CD14-positive monocyte (primary cell): ENCODE measurements at regions not wholly inside any gene's neighbourhood (a gene's known extent, or its start where the extent isn't known, plus 50 kb on each side); places are given as distances from the start of the nearest gene placed in this dataset.

Experiments used
- DNase-seq, 3 donors: peaks; one replicate each; pipeline ENCODE4 v3.0.0-alpha.2; 2011 to 2022
- H2AFZ ChIP-seq: 2 replicates; pipeline ENCODE4 v1.6.0; 2012; ENCODE audit warnings: mild to moderate bottlenecking, low read depth, low read length, inconsistent platforms; ENCODE audit not compliant: insufficient read depth, poor library complexity, severe bottlenecking
- H3K27ac ChIP-seq, 2 donors: 1 replicate in 1 of 2; 2 replicates in 1 of 2; pipeline ENCODE4 v1.5.1; 2012 to 2013; ENCODE audit warnings: low read length in 2 of 2, control low read depth in 1 of 2, inconsistent platforms in 1 of 2, low read depth in 1 of 2, mild to moderate bottlenecking in 1 of 2
- H3K27me3 ChIP-seq, 2 donors: one replicate each; pipeline versions ENCODE4 v1.6.0 to v1.6.1; 2011 to 2013; ENCODE audit warnings: low read length in 2 of 2; ENCODE audit not compliant: control insufficient read depth in 2 of 2, insufficient read depth in 2 of 2
- H3K36me3 ChIP-seq, 2 donors: replicated peaks in 1 of 2; 1 replicate in 1 of 2; 2 replicates in 1 of 2; pipeline versions ENCODE4 v1.5.1 to v1.6.1; 2012 to 2013; ENCODE audit warnings: low read length in 2 of 2, control low read depth in 1 of 2, inconsistent platforms in 1 of 2, mild to moderate bottlenecking in 1 of 2; ENCODE audit not compliant: insufficient read depth in 2 of 2, control insufficient read depth in 1 of 2
- H3K4me1 ChIP-seq, 2 donors: 1 replicate in 1 of 2; 2 replicates in 1 of 2; pipeline versions ENCODE4 v1.5.1 to v1.6.1; 2012 to 2013; ENCODE audit warnings: low read length in 2 of 2, control low read depth in 1 of 2, inconsistent platforms in 1 of 2, mild to moderate bottlenecking in 1 of 2, moderate library complexity in 1 of 2; ENCODE audit not compliant: insufficient read depth in 2 of 2, control insufficient read depth in 1 of 2
- H3K4me2 ChIP-seq: replicated peaks from 2 replicates; pipeline ENCODE3; 2012; ENCODE audit warnings: low read length, moderate library complexity, mild to moderate bottlenecking; ENCODE audit not compliant: poor library complexity, severe bottlenecking; ENCODE audit errors: extremely low read depth
- H3K4me3 ChIP-seq, 3 experiments: fragments of 200-600 bp in 1 of 3; sonication (generic) in 1 of 3; replicated peaks in 1 of 3; 1 replicate in 2 of 3; 2 replicates in 1 of 3; pipeline ENCODE4 v1.5.1; 2011 to 2013; ENCODE audit warnings: low read length in 3 of 3, mild to moderate bottlenecking in 3 of 3, control low read depth in 2 of 3, low read depth in 2 of 3, inconsistent platforms in 1 of 3, moderate library complexity in 1 of 3
- H3K79me2 ChIP-seq: 2 replicates; pipeline ENCODE4 v1.6.0; 2012; ENCODE audit warnings: mild to moderate bottlenecking, control low read depth, inconsistent platforms, low read length, moderate library complexity; ENCODE audit not compliant: insufficient read depth
- H3K9ac ChIP-seq: 2 replicates; pipeline ENCODE4 v1.6.0; 2017; ENCODE audit warnings: low read length, mild to moderate bottlenecking; ENCODE audit not compliant: insufficient read depth, poor library complexity, severe bottlenecking
- H3K9me3 ChIP-seq, 2 donors: replicated peaks in 1 of 2; 1 replicate in 1 of 2; 2 replicates in 1 of 2; pipeline versions ENCODE4 v1.5.1 to v1.6.1; 2012 to 2013; ENCODE audit warnings: low read length in 2 of 2, control low read depth in 1 of 2; ENCODE audit not compliant: control insufficient read depth in 1 of 2, insufficient read depth in 1 of 2
- H4K20me1 ChIP-seq: 2 replicates; pipeline ENCODE4 v1.6.0; 2012; ENCODE audit warnings: mild to moderate bottlenecking, low read length, control low read depth, moderate library complexity; ENCODE audit not compliant: insufficient read depth
- H3K27ac Mint-ChIP-seq, 7 donors: one replicate each; pipeline ENCODE4 v1.8.0; 2020; ENCODE audit warnings: mild to moderate bottlenecking in 7 of 7, mixed read lengths in 7 of 7, moderate library complexity in 6 of 7, inconsistent platforms in 2 of 7
- H3K27me3 Mint-ChIP-seq, 3 donors: one replicate each; pipeline ENCODE4 v1.8.0; 2021 to 2022; ENCODE audit warnings: low read depth in 3 of 3, mild to moderate bottlenecking in 3 of 3, mixed read lengths in 3 of 3, moderate library complexity in 3 of 3, inconsistent platforms in 1 of 3
- H3K36me3 Mint-ChIP-seq, 2 donors: one replicate each; pipeline ENCODE4 v1.8.0; 2020; ENCODE audit warnings: mixed read lengths in 2 of 2, inconsistent platforms in 1 of 2, mild to moderate bottlenecking in 1 of 2
- H3K4me1 Mint-ChIP-seq: one replicate; pipeline ENCODE4 v1.8.0; 2020; ENCODE audit warnings: mild to moderate bottlenecking, mixed read lengths
- H3K4me3 Mint-ChIP-seq, 2 donors: one replicate each; pipeline ENCODE4 v1.8.0; 2020; ENCODE audit warnings: mild to moderate bottlenecking in 2 of 2, mixed read lengths in 2 of 2, moderate library complexity in 1 of 2
- H3K9me3 Mint-ChIP-seq, 7 donors: one replicate each; pipeline ENCODE4 v1.8.0; 2020 to 2022; ENCODE audit warnings: mixed read lengths in 7 of 7, mild to moderate bottlenecking in 6 of 7, moderate library complexity in 6 of 7, inconsistent platforms in 2 of 7
- WGBS: methylation state at CpG from one replicate; pipeline ENCODE4 v1.1.5; 2013; ENCODE audit warnings: missing lambda C conversion rate; ENCODE audit not compliant: insufficient coverage; 5-methylcytosine and 5-hydroxymethylcytosine counted together
- intact Hi-C, 2 donors: fragments of 100-400 bp; cut with micrococcal nuclease; formaldehyde crosslinking; loops; one replicate each; pipeline versions ENCODE4 v1.15.0 to v1.15.1; 2023
- TF ChIP-seq, protein P1 (sequence below): fragments of 200-600 bp; IDR thresholded peaks from one replicate; pipeline ENCODE4 v1.8.0; 2022; ENCODE audit warnings: antibody characterized with exemption, mild to moderate bottlenecking

- Histone ChIP-seq H3K4me2 (no peak overlapping the region), H3K79me2 (no peaks in the 10 kb centered on the region), H2AFZ (no peak overlapping the region), H3K27ac (no peak overlapping the region), H3K9me3 (no peaks in the 10 kb centered on the region), H3K4me3 (no peak overlapping the region), H3K9ac (no peak overlapping the region), H3K27me3 (no peaks in the 10 kb centered on the region), H4K20me1 (no peaks in the 10 kb centered on the region), H3K36me3 (no peaks in the 10 kb centered on the region), H3K4me1 (no peaks in the 10 kb centered on the region)
- Mint-ChIP-seq H3K4me3 (no peak overlapping the region), H3K27ac (no peak overlapping the region), H3K4me1 (no peaks in the 10 kb centered on the region), H3K27me3 (peaks cover 0 to 5% (median 2%) of the 10 kb centered on the region in 3 donors), H3K9me3 (peaks cover 0 to 7% (median 0%) of the 10 kb centered on the region in 7 donors), H3K36me3 (no peaks in the 10 kb centered on the region)
- intact Hi-C loops = no loop called here
- TF ChIP-seq, protein P1, sequence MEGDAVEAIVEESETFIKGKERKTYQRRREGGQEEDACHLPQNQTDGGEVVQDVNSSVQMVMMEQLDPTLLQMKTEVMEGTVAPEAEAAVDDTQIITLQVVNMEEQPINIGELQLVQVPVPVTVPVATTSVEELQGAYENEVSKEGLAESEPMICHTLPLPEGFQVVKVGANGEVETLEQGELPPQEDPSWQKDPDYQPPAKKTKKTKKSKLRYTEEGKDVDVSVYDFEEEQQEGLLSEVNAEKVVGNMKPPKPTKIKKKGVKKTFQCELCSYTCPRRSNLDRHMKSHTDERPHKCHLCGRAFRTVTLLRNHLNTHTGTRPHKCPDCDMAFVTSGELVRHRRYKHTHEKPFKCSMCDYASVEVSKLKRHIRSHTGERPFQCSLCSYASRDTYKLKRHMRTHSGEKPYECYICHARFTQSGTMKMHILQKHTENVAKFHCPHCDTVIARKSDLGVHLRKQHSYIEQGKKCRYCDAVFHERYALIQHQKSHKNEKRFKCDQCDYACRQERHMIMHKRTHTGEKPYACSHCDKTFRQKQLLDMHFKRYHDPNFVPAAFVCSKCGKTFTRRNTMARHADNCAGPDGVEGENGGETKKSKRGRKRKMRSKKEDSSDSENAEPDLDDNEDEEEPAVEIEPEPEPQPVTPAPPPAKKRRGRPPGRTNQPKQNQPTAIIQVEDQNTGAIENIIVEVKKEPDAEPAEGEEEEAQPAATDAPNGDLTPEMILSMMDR = no peak
- DNase-seq = peak in 1 of 3 donors; percentile 3
- 75% methylated on average over 1 of the region's 4 CpGs for WGBS
Measured at GRCh38 chr15:47384341-47384740, 333.0 kb upstream of the SEMA6D start.

DNA sequence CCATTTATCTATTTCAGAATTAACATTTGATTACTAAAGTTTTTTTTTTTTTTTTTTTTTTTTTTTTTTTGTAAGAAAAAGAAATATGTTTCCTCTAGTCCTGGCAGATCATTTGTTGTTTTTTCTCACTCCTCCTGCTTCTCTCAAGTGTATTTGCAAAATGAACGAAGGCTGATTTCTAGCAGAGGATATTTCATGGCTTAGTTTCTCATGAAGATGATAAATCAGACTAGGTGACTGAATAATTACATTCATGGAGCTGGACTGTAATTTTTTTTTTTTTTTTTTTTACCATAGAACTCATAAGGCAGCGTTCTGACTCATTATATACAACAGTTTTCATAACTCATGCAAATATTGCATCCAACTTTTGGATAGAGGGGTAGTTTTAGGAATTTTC is 332.5 kb upstream of the SEMA6D start:
- no peaks in the 10 kb centered on the region for H3K4me1 ChIP-seq
- no peak overlapping the region for H3K4me2 ChIP-seq
- H4K20me1 ChIP-seq = no peaks in the 10 kb centered on the region
- H3K9me3 Mint-ChIP-seq = peaks cover 0 to 7% (median 0%) of the 10 kb centered on the region in 7 donors
- no peaks in the 10 kb centered on the region for H3K79me2 ChIP-seq
- H3K27ac Mint-ChIP-seq = no peak overlapping the region
- H2AFZ ChIP-seq = no peak overlapping the region
- no peak overlapping the region for H3K27ac ChIP-seq
- no peaks in the 10 kb centered on the region for H3K36me3 Mint-ChIP-seq
- H3K27me3 ChIP-seq = no peaks in the 10 kb centered on the region
- no peaks in the 10 kb centered on the region for H3K9me3 ChIP-seq
- no peak overlapping the region for H3K4me3 Mint-ChIP-seq
- intact Hi-C loops = no loop called here
- TF ChIP-seq, protein P1 = no peak
- H3K36me3 ChIP-seq = no peaks in the 10 kb centered on the region
- no CpG with 5 or more reads among the region's 2 CpGs for WGBS
- no peak overlapping the region for H3K9ac ChIP-seq
- H3K4me3 ChIP-seq = no peak overlapping the region
- peaks cover 0 to 5% (median 2%) of the 10 kb centered on the region in 3 donors for H3K27me3 Mint-ChIP-seq
- H3K4me1 Mint-ChIP-seq = no peaks in the 10 kb centered on the region
- no peak for DNase-seq
